AG09309 (cell line): ENCODE measurements at regions not wholly inside any gene's neighbourhood (a gene's known extent, or its start where the extent isn't known, plus 50 kb on each side); places are given as distances from the start of the nearest gene placed in this dataset.

Experiments
- DNase-seq: peaks from one replicate; pipeline ENCODE4 v3.0.0-alpha.2; 2010; ENCODE audit warnings: low read depth
- H3K4me3 ChIP-seq: 2 replicates; pipeline ENCODE4 v1.5.1; 2011; ENCODE audit warnings: mild to moderate bottlenecking, low read depth, low read length, moderate library complexity; ENCODE audit not compliant: control insufficient read depth
- CTCF ChIP-seq: IDR thresholded peaks from 2 replicates; pipeline ENCODE4 v1.5.1; 2011; ENCODE audit warnings: mild to moderate bottlenecking, low read depth, low read length, inconsistent platforms; ENCODE audit not compliant: insufficient read depth, control insufficient read depth; ENCODE audit errors: missing control alignments

GRCh38 chr6:78059171-78059570 lies 406.3 kb downstream of the MEI4 start:
- no peak for DNase-seq
- TF ChIP-seq CTCF, result no peak
- no peak overlapping the region for H3K4me3 ChIP-seq

- no peak for TF ChIP-seq CTCF
- H3K4me3 ChIP-seq, result no peak overlapping the region
- DNase-seq, result no peak
Measured at GRCh38 chr6:78062993-78063392, 410.2 kb downstream of the MEI4 start.

GRCh38 chr6:78076371-78076770 lies 423.5 kb downstream of the MEI4 start:
- DNase-seq, result no peak
- TF ChIP-seq CTCF, result no peak
- H3K4me3 ChIP-seq, result no peak overlapping the region

- no peak for TF ChIP-seq CTCF
- DNase-seq, result no peak
- no peak overlapping the region for H3K4me3 ChIP-seq
Measured at GRCh38 chr6:78089531-78089930, 436.7 kb downstream of the MEI4 start.

GRCh38 chr6:78093906-78094305 lies 441.1 kb downstream of the MEI4 start:
- H3K4me3 ChIP-seq, result no peak overlapping the region
- DNase-seq, result no peak
- TF ChIP-seq CTCF, result no peak

- no peak for TF ChIP-seq CTCF
- H3K4me3 ChIP-seq, result no peak overlapping the region
- no peak for DNase-seq
Measured at GRCh38 chr6:78101387-78101786, 448.5 kb downstream of the MEI4 start.

GRCh38 chr6:78110641-78111040 lies 457.8 kb downstream of the MEI4 start:
- DNase-seq, result no peak
- no peak for TF ChIP-seq CTCF
- H3K4me3 ChIP-seq, result no peak overlapping the region
